ENCODE measurements at regions not wholly inside any gene's neighbourhood (a gene's known extent, or its start where the extent isn't known, plus 50 kb on each side); places are given as distances from the start of the nearest gene placed in this dataset.

DNA sequence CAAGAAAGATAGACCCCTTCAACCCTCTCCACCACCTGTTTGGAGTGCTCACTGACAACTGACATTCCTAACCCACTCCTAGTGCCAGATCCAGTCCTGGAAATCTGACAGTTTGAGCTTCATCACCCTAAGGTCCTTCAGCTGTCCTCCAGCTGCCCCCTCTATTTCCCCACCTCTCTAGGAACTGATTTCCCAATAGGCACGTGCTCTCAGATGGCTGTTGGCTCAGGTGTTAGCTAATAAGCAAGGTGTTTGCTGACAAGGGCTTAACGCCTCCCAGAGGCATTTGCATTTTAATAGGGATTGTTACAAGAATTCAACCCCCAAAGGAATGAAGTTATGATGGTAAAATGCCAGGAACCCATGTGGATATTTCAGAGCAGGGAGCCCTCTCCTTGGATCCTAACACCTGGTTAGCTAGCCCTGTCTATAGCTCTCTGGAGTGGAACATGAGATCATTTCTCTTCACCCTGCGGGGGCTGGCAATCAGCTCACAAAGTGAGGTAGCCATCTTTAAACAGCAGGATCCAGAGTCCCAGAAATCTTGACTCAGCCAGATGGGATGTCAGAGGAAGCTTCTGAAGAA lies 348.5 kb upstream of the SFRP2 start:
- no peak overlapping the region for H3K4me2 ChIP-seq (ENCODE audit: extremely low read depth, insufficient read depth, low read length)
- H3K36me3 ChIP-seq (ENCODE audit: control insufficient read depth, insufficient read depth, low read length) = no peaks in the 10 kb centered on the region
- H3K4me1 ChIP-seq (ENCODE audit: control insufficient read depth, extremely low read depth, insufficient read depth, low read length) = no peaks in the 10 kb centered on the region
- H3K79me2 ChIP-seq (ENCODE audit: control insufficient read depth, insufficient read depth, low read length) = no peaks in the 10 kb centered on the region
- no peak for DNase-seq (ENCODE audit: low read depth in 2 of 2)
- H3K27me3 ChIP-seq (ENCODE audit: control insufficient read depth, insufficient read depth, low read length) = no peaks in the 10 kb centered on the region
- no peaks in the 10 kb centered on the region for H3K9me3 ChIP-seq (ENCODE audit: control insufficient read depth, insufficient read depth, low read depth, low read length)
- no peak overlapping the region for H3K9ac ChIP-seq (ENCODE audit: insufficient read depth, low read length)
- H4K20me1 ChIP-seq (ENCODE audit: control insufficient read depth, extremely low read depth, insufficient read depth, low read length) = no peaks in the 10 kb centered on the region
- no peak overlapping the region for H3K4me3 ChIP-seq (replicated peaks in 1 of 4; ENCODE audit: control extremely low read depth in 1 of 4, insufficient read depth in 1 of 4, low read depth in 3 of 4, low read length in 4 of 4)
- H2AFZ ChIP-seq (ENCODE audit: low read length) = no peak overlapping the region
- TF ChIP-seq EZH2 (IDR thresholded peaks at IDR 0.05; ENCODE audit: low read length, missing control alignments) (no peak), CTCF (conservative IDR thresholded peaks at IDR 0.05 in 1 of 2, IDR thresholded peaks at IDR 0.05 in 1 of 2; ENCODE audit: low read depth in 1 of 2, low read length in 2 of 2) (no peak)
- no peak overlapping the region for H3K27ac ChIP-seq (ENCODE audit: insufficient read depth, low read length)

- Histone ChIP-seq H3K4me2 (ENCODE audit: extremely low read depth, insufficient read depth, low read length) (no peak overlapping the region), H3K4me3 (replicated peaks in 1 of 4; ENCODE audit: control extremely low read depth in 1 of 4, insufficient read depth in 1 of 4, low read depth in 3 of 4, low read length in 4 of 4) (no peak overlapping the region), H3K79me2 (ENCODE audit: control insufficient read depth, insufficient read depth, low read length) (no peaks in the 10 kb centered on the region), H3K36me3 (ENCODE audit: control insufficient read depth, insufficient read depth, low read length) (no peaks in the 10 kb centered on the region), H3K9me3 (ENCODE audit: control insufficient read depth, insufficient read depth, low read depth, low read length) (no peaks in the 10 kb centered on the region), H2AFZ (ENCODE audit: low read length) (no peak overlapping the region), H3K27me3 (ENCODE audit: control insufficient read depth, insufficient read depth, low read length) (no peaks in the 10 kb centered on the region), H3K27ac (ENCODE audit: insufficient read depth, low read length) (no peak overlapping the region), H3K4me1 (ENCODE audit: control insufficient read depth, extremely low read depth, insufficient read depth, low read length) (no peaks in the 10 kb centered on the region), H3K9ac (ENCODE audit: insufficient read depth, low read length) (no peak overlapping the region), H4K20me1 (ENCODE audit: control insufficient read depth, extremely low read depth, insufficient read depth, low read length) (no peaks in the 10 kb centered on the region)
- DNase-seq (ENCODE audit: low read depth in 2 of 2) = no peak
- no peak for TF ChIP-seq EZH2 (IDR thresholded peaks at IDR 0.05; ENCODE audit: low read length, missing control alignments)
- TF ChIP-seq CTCF (conservative IDR thresholded peaks at IDR 0.05 in 1 of 2, IDR thresholded peaks at IDR 0.05 in 1 of 2; ENCODE audit: low read depth in 1 of 2, low read length in 2 of 2) = no peak
Measured at GRCh38 chr4:154135576-154135975, 346.7 kb upstream of the SFRP2 start.

DNA sequence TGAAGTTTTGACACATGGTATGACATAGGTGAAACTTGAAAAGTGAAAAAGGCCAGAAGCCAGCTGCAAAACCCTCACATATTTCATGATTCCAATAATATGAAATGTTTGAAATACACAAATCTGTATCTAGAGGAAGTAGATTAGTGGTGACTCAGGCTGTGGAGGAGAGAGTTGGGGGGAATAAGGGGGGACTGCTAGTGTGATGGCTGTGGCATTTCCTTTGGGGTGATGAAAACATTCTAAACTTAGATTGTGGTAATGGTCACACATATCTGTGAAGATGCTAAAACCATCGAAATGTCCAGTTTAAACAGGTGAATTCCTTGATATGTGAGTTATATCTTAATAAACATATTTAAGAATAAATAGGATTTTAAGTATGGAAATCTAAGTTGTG lies 343.5 kb upstream of the SFRP2 start:
- no peak overlapping the region for H3K27ac ChIP-seq (ENCODE audit: insufficient read depth, low read length)
- H3K4me2 ChIP-seq (ENCODE audit: extremely low read depth, insufficient read depth, low read length) = no peak overlapping the region

More for the DNA sequence above, 343.5 kb upstream of the SFRP2 start:
- H3K27me3 ChIP-seq (ENCODE audit: control insufficient read depth, insufficient read depth, low read length) = no peaks in the 10 kb centered on the region
- TF ChIP-seq EZH2 (IDR thresholded peaks at IDR 0.05; ENCODE audit: low read length, missing control alignments) = no peak
- TF ChIP-seq CTCF (conservative IDR thresholded peaks at IDR 0.05 in 1 of 2, IDR thresholded peaks at IDR 0.05 in 1 of 2; ENCODE audit: low read depth in 1 of 2, low read length in 2 of 2) = no peak
- H3K36me3 ChIP-seq (ENCODE audit: control insufficient read depth, insufficient read depth, low read length) = no peaks in the 10 kb centered on the region
- peak in 1 of 2 donors; percentile 65 for DNase-seq (ENCODE audit: low read depth in 2 of 2)
- H4K20me1 ChIP-seq (ENCODE audit: control insufficient read depth, extremely low read depth, insufficient read depth, low read length) = no peaks in the 10 kb centered on the region
- no peaks in the 10 kb centered on the region for H3K4me1 ChIP-seq (ENCODE audit: control insufficient read depth, extremely low read depth, insufficient read depth, low read length)
- no peak overlapping the region for H3K9ac ChIP-seq (ENCODE audit: insufficient read depth, low read length)
- H3K79me2 ChIP-seq (ENCODE audit: control insufficient read depth, insufficient read depth, low read length) = no peaks in the 10 kb centered on the region
- H3K9me3 ChIP-seq (ENCODE audit: control insufficient read depth, insufficient read depth, low read depth, low read length) = no peaks in the 10 kb centered on the region
- H2AFZ ChIP-seq (ENCODE audit: low read length) = no peak overlapping the region
- no peak overlapping the region for H3K4me3 ChIP-seq (replicated peaks in 1 of 4; ENCODE audit: control extremely low read depth in 1 of 4, insufficient read depth in 1 of 4, low read depth in 3 of 4, low read length in 4 of 4)
